GM21528 (cell line): ENCODE measurements at regions not wholly inside any gene's neighbourhood (a gene's known extent, or its start where the extent isn't known, plus 50 kb on each side); places are given as distances from the start of the nearest gene placed in this dataset.
"Not testable (repeated sequence)": the region's sequence is repeated elsewhere in the genome, so short reads cannot be mapped to it uniquely, and the experiment has no call there.

Experiments
- ATAC-seq: cut with Tn5 transposase; IDR thresholded peaks from one replicate; pipeline ENCODE4 v1.9.1; 2021; ENCODE audit warnings: mild to moderate bottlenecking, moderate library complexity; ENCODE audit not compliant: unreplicated experiment, low FRiP score

DNA sequence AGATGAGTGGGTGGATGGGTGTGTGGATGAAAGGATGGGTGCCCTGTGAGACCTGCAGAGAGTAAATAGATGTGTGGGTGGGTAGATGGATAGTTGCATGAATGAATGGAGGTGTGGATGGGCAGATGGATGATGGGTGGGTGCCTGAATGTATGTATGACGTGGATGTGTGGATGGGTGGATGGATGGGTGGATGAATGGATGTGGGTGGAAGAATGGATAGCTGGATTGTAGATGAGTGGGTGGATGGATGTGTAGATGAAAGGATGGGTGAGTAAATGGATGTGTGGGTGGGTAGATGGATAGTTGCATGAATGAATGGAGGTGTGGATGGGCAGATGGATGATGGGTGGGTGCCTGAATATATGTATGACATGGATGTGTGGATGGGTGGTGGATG is 374.7 kb downstream of the BRD1 start:
- ATAC-seq = not testable (repeated sequence)

GRCh38 chr22:49452362-49452946 is 375.2 kb downstream of the BRD1 start:
- ATAC-seq = no peak

- ATAC-seq = no peak
Measured at GRCh38 chr22:49451070-49451840, 376.4 kb downstream of the BRD1 start.

- ATAC-seq = no peak
Measured at GRCh38 chr22:49450498-49450897, 377.2 kb downstream of the BRD1 start.

DNA sequence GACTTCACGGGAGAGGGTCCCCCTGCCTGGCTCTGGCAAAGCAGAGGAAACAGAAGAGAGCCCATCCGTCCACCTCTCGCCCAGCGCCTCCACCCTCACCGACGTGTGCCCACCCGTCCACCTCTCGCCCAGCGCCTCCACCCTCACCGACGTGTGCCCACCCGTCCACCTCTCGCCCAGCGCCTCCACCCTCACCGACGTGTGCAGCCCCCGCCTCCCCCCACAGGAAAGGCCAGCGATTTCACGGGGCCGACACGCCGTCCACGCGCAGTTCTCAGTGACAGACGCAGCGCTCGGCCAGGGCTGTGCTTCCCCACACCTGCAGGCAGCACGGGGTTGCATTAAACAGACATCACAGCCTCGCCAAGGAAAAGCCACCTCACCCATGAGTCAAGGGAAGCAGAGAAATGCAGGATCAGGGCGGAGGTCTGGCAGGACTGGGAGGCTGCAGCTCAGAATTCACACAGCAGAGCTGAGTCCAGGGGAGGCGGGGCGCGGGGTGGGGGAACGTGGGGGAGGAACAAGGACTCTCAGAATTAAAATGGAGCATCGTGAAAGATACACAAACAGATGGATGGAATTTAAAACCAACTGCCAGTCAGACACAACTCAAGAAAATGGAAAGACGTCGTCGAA is 377.7 kb downstream of the BRD1 start:
- ATAC-seq = no peak

- ATAC-seq = no peak
Measured at GRCh38 chr22:49449377-49449776, 378.3 kb downstream of the BRD1 start.

DNA sequence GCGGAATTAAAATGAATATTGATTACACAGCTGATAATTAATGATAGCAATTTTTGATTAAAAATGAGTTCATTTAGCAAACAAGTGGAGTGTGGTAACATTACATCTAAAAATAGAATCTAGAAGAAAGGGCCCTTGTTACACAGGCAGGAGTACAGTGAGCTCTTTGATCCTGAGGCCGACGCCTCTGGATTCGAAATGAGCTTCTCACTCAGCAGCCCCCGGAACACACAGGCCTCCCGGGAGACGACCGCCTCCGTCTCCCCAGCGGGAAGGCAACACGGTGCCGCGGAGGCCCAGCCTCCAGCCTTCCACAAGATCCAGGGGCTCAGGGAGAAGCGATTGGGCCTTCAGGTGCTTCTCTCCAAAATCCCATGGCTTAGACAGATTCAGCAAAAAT is 379.1 kb downstream of the BRD1 start:
- no peak for ATAC-seq

DNA sequence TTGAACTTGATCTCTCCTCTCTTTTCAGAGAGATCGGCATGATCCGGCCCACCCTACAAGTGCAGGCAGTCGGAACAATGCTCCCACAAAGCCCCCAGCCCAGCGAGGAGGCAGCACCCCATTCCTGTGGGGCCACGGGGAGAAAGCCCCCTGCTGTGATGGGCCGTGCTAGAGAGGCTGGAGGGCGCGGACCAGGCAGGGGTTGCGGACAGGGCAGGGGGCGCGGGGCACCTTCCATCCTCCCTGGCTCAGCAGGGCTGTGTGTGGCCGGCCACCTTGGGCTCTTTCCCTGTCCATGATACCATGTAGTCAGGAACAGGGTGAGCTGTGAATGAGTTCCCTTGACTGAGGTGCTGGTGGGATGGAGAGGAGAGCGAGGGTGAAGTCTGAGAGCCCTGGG is 379.8 kb downstream of the BRD1 start:
- ATAC-seq = no peak

DNA sequence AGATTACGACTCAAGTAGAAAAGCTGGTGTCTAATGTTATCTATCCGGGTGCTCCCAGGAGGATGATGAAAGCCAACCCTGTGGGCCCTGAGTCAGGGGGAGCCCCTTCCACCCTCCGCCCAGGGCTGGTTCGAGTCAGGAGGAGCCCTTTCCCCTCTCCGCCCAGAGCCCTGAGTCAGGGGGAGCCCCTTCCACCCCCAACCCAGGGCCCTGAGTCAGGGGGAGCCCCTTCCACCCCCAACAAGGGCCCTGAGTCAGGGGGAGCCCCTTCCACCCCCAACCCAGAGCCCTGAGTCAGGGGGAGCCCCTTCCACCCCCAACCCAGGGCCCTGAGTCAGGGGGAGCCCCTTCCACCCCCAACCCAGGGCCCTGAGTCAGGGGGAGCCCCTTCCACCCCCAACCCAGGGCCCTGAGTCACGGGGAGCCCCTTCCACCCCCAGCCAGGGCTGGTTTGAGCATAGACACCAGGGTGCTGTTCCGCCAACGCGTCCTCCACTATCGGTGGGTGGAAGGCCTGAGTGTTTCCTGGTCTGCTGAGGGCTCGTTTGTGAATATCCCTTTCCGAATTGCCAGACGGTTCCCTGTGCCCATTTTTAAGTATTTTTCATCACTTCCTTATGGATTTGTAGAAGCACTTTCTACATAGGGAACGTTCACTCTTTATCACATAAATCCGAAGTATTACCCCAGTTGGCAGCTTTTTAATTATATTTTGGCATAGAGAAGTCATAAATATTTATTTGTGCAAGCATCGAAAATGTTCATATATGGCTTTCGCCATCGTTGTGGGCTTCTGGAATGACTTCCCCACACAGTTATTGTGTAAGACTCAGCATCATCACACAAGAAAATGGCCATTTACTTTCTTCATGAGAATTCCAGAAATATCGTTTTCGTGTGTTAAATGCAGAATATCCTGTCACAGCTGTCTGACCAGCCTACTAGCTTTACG is 380.6 kb downstream of the BRD1 start:
- ATAC-seq = no peak

DNA sequence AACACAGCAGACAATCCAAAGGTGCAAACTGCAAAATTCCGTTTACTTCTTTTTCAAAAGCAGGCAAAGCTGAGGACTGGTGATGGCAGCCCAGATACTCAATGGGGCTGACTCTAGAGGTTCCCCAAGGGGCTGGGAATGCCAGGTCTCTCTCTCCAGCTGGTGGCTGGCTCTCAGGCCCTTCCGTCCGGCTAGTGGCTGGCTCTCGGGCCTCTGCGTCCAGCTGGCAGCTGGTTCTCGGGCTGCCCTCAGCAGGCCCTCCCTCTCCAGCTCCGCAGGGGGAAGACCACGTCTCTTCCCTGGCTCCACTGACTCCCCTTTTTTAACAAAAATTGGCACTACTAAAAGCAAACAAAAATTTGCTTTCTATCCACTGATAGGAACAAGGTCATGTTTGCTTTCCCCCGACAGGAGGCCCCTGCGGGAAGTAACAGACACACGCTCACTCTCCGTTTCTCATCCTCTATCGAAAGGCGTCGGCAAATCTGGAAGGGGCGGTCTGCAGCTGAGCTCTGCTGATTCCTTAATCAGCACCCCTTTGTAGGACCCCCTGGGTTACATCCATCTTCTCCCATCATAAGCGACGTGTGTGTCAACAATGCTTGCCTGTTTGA is 381.4 kb downstream of the BRD1 start:
- ATAC-seq = no peak

DNA sequence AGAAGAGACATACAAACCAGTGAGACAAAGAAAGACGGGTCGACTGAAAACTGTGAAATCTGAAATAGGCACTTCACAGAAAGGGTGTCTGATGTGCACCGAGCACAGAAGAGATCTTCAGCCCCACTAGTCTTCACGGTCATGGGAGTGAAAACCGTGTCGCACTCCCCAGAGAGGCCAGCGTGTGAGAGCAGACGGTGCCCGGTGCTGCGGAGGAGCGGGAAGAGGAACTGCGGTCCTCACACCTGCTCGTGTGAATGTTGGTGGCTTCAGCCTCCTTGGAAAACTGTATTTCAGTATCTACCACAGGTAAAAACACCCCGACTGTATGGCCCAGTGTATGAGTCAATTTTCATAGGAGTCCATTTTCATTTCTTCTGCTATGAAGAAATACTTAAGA is 382.9 kb downstream of the BRD1 start:
- no peak for ATAC-seq

- ATAC-seq = no peak
Measured at GRCh38 chr22:49440931-49441330, 386.7 kb downstream of the BRD1 start.

GRCh38 chr22:49439373-49439772 is 388.3 kb downstream of the BRD1 start:
- no peak for ATAC-seq

DNA sequence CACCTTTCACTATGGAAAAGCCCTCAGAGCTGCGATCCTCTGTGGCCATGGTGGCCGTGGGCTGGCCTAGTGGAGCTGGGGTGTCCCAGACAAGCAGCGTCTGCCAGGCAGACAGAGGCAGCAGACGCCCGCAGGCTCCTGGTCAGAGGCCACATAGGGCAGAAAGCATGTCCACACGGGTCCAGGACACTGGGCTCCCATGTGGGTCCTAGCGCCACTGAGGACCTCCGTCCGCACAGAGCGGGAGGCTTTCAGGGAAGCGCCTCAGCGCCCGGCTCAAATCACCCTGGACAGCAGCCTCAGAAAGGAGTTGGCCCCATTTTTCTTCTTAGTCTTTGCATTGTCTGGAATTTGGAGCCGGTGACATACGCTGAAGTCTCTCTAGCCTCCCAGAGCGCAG is 389.7 kb downstream of the BRD1 start:
- no peak for ATAC-seq

DNA sequence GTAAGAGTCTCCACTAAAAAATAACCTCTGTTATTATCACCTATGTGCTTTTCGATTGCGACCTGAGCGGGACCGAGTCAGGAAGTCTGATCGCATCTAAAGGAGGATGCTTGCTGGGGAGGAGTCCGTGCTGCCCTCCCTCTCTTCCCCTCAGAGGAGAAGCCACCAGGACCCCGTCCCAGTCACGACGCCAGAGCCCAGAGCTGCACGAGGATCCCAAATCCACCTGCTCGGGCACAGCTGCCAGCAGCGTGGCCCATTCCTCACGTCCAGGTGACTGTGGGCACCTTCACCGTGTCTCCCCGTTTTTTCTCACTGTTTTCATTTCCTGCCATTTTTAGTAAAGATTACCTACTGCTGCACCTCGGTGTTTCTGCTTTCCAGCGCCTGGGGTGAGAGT is 390.3 kb downstream of the BRD1 start:
- ATAC-seq = no peak

- no peak for ATAC-seq
Measured at GRCh38 chr22:49436056-49436455, 391.6 kb downstream of the BRD1 start.

DNA sequence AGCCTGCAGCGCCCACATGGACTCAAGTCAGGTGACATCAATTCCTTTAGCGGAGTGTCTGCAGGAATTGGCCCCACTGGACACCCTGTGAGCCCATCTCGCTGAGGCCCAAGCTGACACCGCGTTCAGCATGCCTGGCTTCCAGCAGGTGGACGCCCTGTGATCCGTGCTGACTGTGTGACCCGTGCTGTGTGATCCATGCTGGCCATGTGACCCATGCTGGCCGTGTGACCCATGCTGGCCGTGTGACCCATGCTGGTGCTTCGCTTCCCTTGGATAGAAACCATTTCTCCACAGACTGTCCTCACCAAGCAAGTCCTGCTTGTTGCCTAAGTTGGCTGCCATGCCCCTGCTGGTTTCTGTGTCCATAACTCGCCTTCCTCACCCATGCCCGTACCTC is 392.1 kb downstream of the BRD1 start:
- ATAC-seq = no peak

- ATAC-seq = no peak
Measured at GRCh38 chr22:49433717-49434611, 393.7 kb downstream of the BRD1 start.

GRCh38 chr22:49432897-49433443 is 394.7 kb downstream of the BRD1 start:
- ATAC-seq = no peak
